GM21528 (cell line): ENCODE measurements at regions not wholly inside any gene's neighbourhood (a gene's known extent, or its start where the extent isn't known, plus 50 kb on each side); places are given as distances from the start of the nearest gene placed in this dataset.

Source experiments
- ATAC-seq: cut with Tn5 transposase; IDR thresholded peaks from one replicate; pipeline ENCODE4 v1.9.1; 2021; ENCODE audit warnings: mild to moderate bottlenecking, moderate library complexity; ENCODE audit not compliant: unreplicated experiment, low FRiP score

GRCh38 chr14:34075042-34075744 is 124.3 kb upstream of the EGLN3 start:
- ATAC-seq, result no peak

GRCh38 chr14:34072921-34073320 is 122.0 kb upstream of the EGLN3 start:
- ATAC-seq, result no peak

- no peak for ATAC-seq
These were observed 121.5 kb upstream of the EGLN3 start for GRCh38 chr14:34072401-34072800.

GRCh38 chr14:34070917-34071407 is 120.1 kb upstream of the EGLN3 start:
- ATAC-seq, result no peak

- ATAC-seq, result no peak
These were observed 119.1 kb upstream of the EGLN3 start for GRCh38 chr14:34069854-34070582.

GRCh38 chr14:34067587-34067986 is 116.7 kb upstream of the EGLN3 start:
- ATAC-seq, result no peak

GRCh38 chr14:34065690-34066391 is 115.0 kb upstream of the EGLN3 start:
- ATAC-seq, result no peak

- no peak for ATAC-seq
These were observed 114.4 kb upstream of the EGLN3 start for GRCh38 chr14:34065236-34065635.

- ATAC-seq, result no peak
These were observed 113.5 kb upstream of the EGLN3 start for GRCh38 chr14:34064349-34064748.

GRCh38 chr14:34063470-34064164 is 112.7 kb upstream of the EGLN3 start:
- ATAC-seq, result no peak

- no peak for ATAC-seq
These were observed 112.2 kb upstream of the EGLN3 start for GRCh38 chr14:34063042-34063441.

GRCh38 chr14:34062353-34062973 is 111.6 kb upstream of the EGLN3 start:
- ATAC-seq, result no peak

GRCh38 chr14:34060651-34060999 is 109.8 kb upstream of the EGLN3 start:
- peak; percentile 23 for ATAC-seq

- ATAC-seq, result peak; percentile 70
These were observed 109.2 kb upstream of the EGLN3 start for GRCh38 chr14:34059925-34060650.

GRCh38 chr14:34059037-34059924 is 108.4 kb upstream of the EGLN3 start:
- ATAC-seq, result no peak

GRCh38 chr14:34058510-34058909 is 107.6 kb upstream of the EGLN3 start:
- no peak for ATAC-seq

GRCh38 chr14:34056046-34056445 is 105.2 kb upstream of the EGLN3 start:
- ATAC-seq, result no peak

- no peak for ATAC-seq
These were observed 104.5 kb upstream of the EGLN3 start for GRCh38 chr14:34055157-34055950.
